HEK293T (cell line): ENCODE measurements at regions not wholly inside any gene's neighbourhood (a gene's known extent, or its start where the extent isn't known, plus 50 kb on each side); places are given as distances from the start of the nearest gene placed in this dataset.

Experiments
- BHLHE40 ChIP-seq: fragments of 450-650 bp; IDR thresholded peaks from 2 replicates; pipeline ENCODE4 v1.6.1; 2016; ENCODE audit warnings: mild to moderate bottlenecking, moderate library complexity, borderline replicate concordance
- CTBP1 ChIP-seq: fragments of 450-650 bp; IDR thresholded peaks from 2 replicates; pipeline ENCODE4 v1.6.1; 2016; ENCODE audit warnings: borderline replicate concordance
- ELF4 ChIP-seq: fragments of 450-650 bp; IDR thresholded peaks from 2 replicates; pipeline ENCODE4 v1.6.1; 2017; ENCODE audit warnings: antibody characterized with exemption
- FOXK2 ChIP-seq: fragments of 450-650 bp; IDR thresholded peaks from 2 replicates; pipeline ENCODE4 v1.6.1; 2016; ENCODE audit warnings: mild to moderate bottlenecking
- FOXM1 ChIP-seq: fragments of 450-650 bp; IDR thresholded peaks from 2 replicates; pipeline ENCODE4 v1.6.1; 2017; ENCODE audit warnings: mild to moderate bottlenecking, borderline replicate concordance
- NFRKB ChIP-seq: fragments of 450-650 bp; IDR thresholded peaks from 2 replicates; pipeline ENCODE4 v1.6.1; 2016; ENCODE audit warnings: mild to moderate bottlenecking, moderate library complexity
- SP1 ChIP-seq: fragments of 450-650 bp; IDR thresholded peaks from 2 replicates; pipeline ENCODE4 v1.6.1; 2017
- SUZ12 ChIP-seq: fragments of 450-650 bp; IDR thresholded peaks from 2 replicates; pipeline ENCODE4 v1.6.1; 2016; ENCODE audit warnings: mild to moderate bottlenecking

DNA sequence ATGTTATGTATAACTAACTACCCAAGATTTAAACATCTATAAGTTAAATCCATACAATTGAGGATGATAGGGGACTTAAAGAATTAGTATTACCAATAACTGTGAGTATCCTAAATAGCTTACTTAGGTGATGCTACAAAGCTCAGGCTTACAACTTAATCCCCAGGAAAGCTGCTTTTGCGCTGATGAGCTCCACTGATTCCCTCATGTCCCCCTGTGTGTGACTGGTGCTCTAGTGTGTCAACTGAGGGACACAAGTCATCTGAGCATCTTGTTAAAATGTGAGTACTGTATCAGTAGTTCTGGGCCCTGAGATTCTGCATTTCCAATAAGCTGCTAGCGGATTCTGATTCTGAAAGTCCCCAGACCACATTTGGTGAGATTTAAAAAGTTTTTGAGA lies 1458.8 kb downstream of the MRPL39 start:
- no peak for TF ChIP-seq NFRKB
- no peak for TF ChIP-seq CTBP1
- no peak for TF ChIP-seq FOXK2
- TF ChIP-seq BHLHE40: no peak
- TF ChIP-seq FOXM1: no peak
- TF ChIP-seq SP1: no peak
- no peak for TF ChIP-seq SUZ12
- no peak for TF ChIP-seq ELF4
